ENCODE measurements at regions not wholly inside any gene's neighbourhood (a gene's known extent, or its start where the extent isn't known, plus 50 kb on each side); places are given as distances from the start of the nearest gene placed in this dataset.

- DNase-seq (ENCODE audit: low read depth in 1 of 2, low spot score in 2 of 2) (no peak), FAIRE-seq (no peak)
- Histone ChIP-seq H2BK120ac (replicated peaks; ENCODE audit: low read depth, low read length) (no peak overlapping the region), H3K9ac (replicated peaks in 1 of 4; ENCODE audit: extremely low read depth in 1 of 4, low read depth in 3 of 4, low read length in 3 of 4) (no peak overlapping the region), H2BK20ac (ENCODE audit: low read length) (no peak overlapping the region), H3K79me1 (ENCODE audit: low read depth, low read length) (no peaks in the 10 kb centered on the region), H3K27ac (ENCODE audit: low read depth, low read length) (no peak overlapping the region), H3K9me3 (ENCODE audit: insufficient read depth in 2 of 2, low read depth in 1 of 2, low read length in 1 of 2) (no peaks in the 10 kb centered on the region), H3K18ac (ENCODE audit: extremely low read depth, low read length) (no peak overlapping the region), H4K8ac (ENCODE audit: extremely low read depth, insufficient read depth, low read length) (no peak overlapping the region), H3K79me2 (ENCODE audit: control insufficient read depth in 1 of 2, insufficient read depth in 2 of 2, low read length in 2 of 2) (no peaks in the 10 kb centered on the region), H3K56ac (replicated peaks; ENCODE audit: insufficient read length, low read depth, low read length) (no peak overlapping the region), H3K4me3 (ENCODE audit: extremely low read depth in 1 of 4, insufficient read depth in 2 of 4, low read depth in 3 of 4, low read length in 4 of 4) (no peak overlapping the region), H3K23ac (ENCODE audit: insufficient read length) (no peak overlapping the region), H2AK5ac (ENCODE audit: low read depth, low read length) (no peak overlapping the region), H2BK5ac (ENCODE audit: low read depth, low read length) (no peak overlapping the region), H3K4me1 (replicated peaks in 1 of 4; ENCODE audit: control insufficient read depth in 3 of 4, insufficient read depth in 4 of 4, low read length in 3 of 4) (no peaks in the 10 kb centered on the region), H3K23me2 (ENCODE audit: low read depth, low read length) (no peaks in the 10 kb centered on the region), H3K14ac (ENCODE audit: insufficient read length) (no peak overlapping the region), H4K91ac (replicated peaks; ENCODE audit: insufficient read length, low read length) (no peak overlapping the region), H3K4ac (replicated peaks; ENCODE audit: insufficient read length, low read depth, low read length) (no peak overlapping the region), H4K20me1 (replicated peaks in 1 of 2; ENCODE audit: control insufficient read depth in 1 of 2, insufficient read depth in 2 of 2, low read length in 2 of 2) (no peaks in the 10 kb centered on the region), H3K4me2 (ENCODE audit: insufficient read depth in 1 of 2, low read depth in 2 of 2, low read length in 2 of 2) (no peak overlapping the region), H2BK15ac (ENCODE audit: low read length) (no peak overlapping the region), H3K36me3 (ENCODE audit: control insufficient read depth in 2 of 4, insufficient read depth in 4 of 4, low read length in 3 of 4) (no peaks in the 10 kb centered on the region), H2AFZ (ENCODE audit: low read length) (no peak overlapping the region), H2BK12ac (ENCODE audit: low read depth, low read length) (no peak overlapping the region), H3K27me3 (replicated peaks in 1 of 4; ENCODE audit: control insufficient read depth in 3 of 4, extremely low read depth in 1 of 4, insufficient read depth in 3 of 4, low read length in 3 of 4) (no peaks in the 10 kb centered on the region), H4K5ac (ENCODE audit: insufficient read length, low read depth, low read length) (no peak overlapping the region)
- CTCF ChIA-PET (ENCODE audit: partially characterized antibody): interaction anchor here (0.5 kb wide), 1 partner anchor 108 kb away, joined by 4 read pairs; no protein-coding TSS in a partner anchor
- TF ChIP-seq YY1 (IDR thresholded peaks at IDR 0.05; ENCODE audit: low read depth, low read length): no peak
- TF ChIP-seq FOSL1 (IDR thresholded peaks at IDR 0.05; ENCODE audit: insufficient read depth, low read depth, low read length): no peak
- TF ChIP-seq RNF2 (IDR thresholded peaks at IDR 0.05; ENCODE audit: borderline replicate concordance, low read depth, low read length, missing control alignments, poor library complexity, severe bottlenecking): no peak
- no peak for TF ChIP-seq EP300 (IDR thresholded peaks at IDR 0.05; ENCODE audit: borderline replicate concordance in 1 of 2, low read depth in 2 of 2, low read length in 2 of 2)
- TF ChIP-seq SP2 (IDR thresholded peaks at IDR 0.05; ENCODE audit: low read length): no peak
- TF ChIP-seq POU5F1 (IDR thresholded peaks at IDR 0.05; ENCODE audit: low read depth, low read length): no peak
- WGBS, 2 experiments (ENCODE audit: extremely low coverage in 1 of 2, insufficient coverage in 1 of 2, insufficient read length in 1 of 2, insufficient replicate concordance in 2 of 2, low coverage in 1 of 2, low lambda C conversion rate in 2 of 2, missing lambda C conversion rate in 1 of 2): 83% methylated on average over 1 of the region's 1 CpG; no CpG with 5 or more reads in 1 of the 2 experiments
- POLR2A ChIA-PET (ENCODE audit: partially characterized antibody): no interaction called here
Measured at GRCh38 chr10:94251568-94251967, 111.2 kb downstream of the NOC3L start.

Measured in H1 (cell line).